ENCODE measurements at regions not wholly inside any gene's neighbourhood (a gene's known extent, or its start where the extent isn't known, plus 50 kb on each side); places are given as distances from the start of the nearest gene placed in this dataset.

DNA sequence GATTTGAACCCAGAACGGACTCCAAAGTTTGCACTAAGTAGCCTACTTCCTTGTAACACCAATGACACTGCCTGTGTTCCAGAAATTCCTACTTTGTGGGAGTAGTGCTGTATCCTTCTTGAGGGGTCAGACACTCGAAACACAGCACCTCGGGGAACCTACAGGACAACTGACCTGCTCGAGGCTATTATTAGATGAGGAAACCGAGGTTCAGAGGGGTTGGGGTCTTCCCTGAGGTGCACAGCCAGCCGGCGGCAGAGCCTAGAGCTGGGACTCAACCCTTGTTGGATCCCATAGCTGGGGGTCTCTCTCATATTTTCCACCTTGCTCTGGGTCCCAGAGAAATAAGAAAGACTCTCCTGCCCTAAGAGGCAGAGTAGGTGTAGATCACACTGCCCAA, 89.8 kb upstream of the PTPN1 start:
- TF ChIP-seq, protein P1, sequence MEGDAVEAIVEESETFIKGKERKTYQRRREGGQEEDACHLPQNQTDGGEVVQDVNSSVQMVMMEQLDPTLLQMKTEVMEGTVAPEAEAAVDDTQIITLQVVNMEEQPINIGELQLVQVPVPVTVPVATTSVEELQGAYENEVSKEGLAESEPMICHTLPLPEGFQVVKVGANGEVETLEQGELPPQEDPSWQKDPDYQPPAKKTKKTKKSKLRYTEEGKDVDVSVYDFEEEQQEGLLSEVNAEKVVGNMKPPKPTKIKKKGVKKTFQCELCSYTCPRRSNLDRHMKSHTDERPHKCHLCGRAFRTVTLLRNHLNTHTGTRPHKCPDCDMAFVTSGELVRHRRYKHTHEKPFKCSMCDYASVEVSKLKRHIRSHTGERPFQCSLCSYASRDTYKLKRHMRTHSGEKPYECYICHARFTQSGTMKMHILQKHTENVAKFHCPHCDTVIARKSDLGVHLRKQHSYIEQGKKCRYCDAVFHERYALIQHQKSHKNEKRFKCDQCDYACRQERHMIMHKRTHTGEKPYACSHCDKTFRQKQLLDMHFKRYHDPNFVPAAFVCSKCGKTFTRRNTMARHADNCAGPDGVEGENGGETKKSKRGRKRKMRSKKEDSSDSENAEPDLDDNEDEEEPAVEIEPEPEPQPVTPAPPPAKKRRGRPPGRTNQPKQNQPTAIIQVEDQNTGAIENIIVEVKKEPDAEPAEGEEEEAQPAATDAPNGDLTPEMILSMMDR (IDR thresholded peaks at IDR 0.05; ENCODE audit: low read depth, low read length), result no peak
- TF ChIP-seq EZH2phosphoT487 (IDR thresholded peaks at IDR 0.05; ENCODE audit: low read depth), result no peak
